Caco-2 (cell line): ENCODE measurements at regions not wholly inside any gene's neighbourhood (a gene's known extent, or its start where the extent isn't known, plus 50 kb on each side); places are given as distances from the start of the nearest gene placed in this dataset.

ENCODE experiments used
- BruUV-seq: library from RNA; stranded (reverse); fragments of 400-500 nt; replicated peaks from 2 replicates; lab custom pipeline; 2021; lab: Mats Ljungman, UMichigan
- CTCF ChIA-PET: fragments of 300-600 bp; sonication (Branson Sonifier 250); formaldehyde crosslinking; loops from one replicate; lab custom pipeline; 2022; ENCODE audit warnings: antibody characterized with exemption; lab: Charles Lee
- POLR2A ChIA-PET: fragments of 300-600 bp; sonication (Branson Sonifier 250); formaldehyde crosslinking; loops from one replicate; lab custom pipeline; 2022; ENCODE audit warnings: antibody characterized with exemption; lab: Charles Lee
- DNase-seq, 2 experiments: peaks; one replicate each; pipeline versions ENCODE4 v3.0.0 to v3.0.0-alpha.2; 2020 to 2022
- H3K27me3 ChIP-seq: replicated peaks from 2 replicates; pipeline ENCODE4 v1.6.0; 2011; ENCODE audit warnings: low read length; ENCODE audit not compliant: control insufficient read depth, insufficient read depth
- H3K36me3 ChIP-seq: 2 replicates; pipeline ENCODE4 v1.5.1; 2011; ENCODE audit warnings: low read length; ENCODE audit not compliant: control insufficient read depth, insufficient read depth
- H3K4me1 ChIP-seq: fragments of 250-450 bp; sonication (Bioruptor Pico); 2 replicates; pipeline ENCODE4 v1.5.1; 2020; ENCODE audit warnings: mild to moderate bottlenecking
- H3K4me3 ChIP-seq: 2 replicates; pipeline ENCODE4 v1.5.1; 2011; ENCODE audit warnings: low read depth, mild to moderate bottlenecking, control low read depth, low read length
- H3K9me3 ChIP-seq: fragments of 250-450 bp; sonication (Bioruptor Pico); 2 replicates; pipeline ENCODE4 v1.5.1; 2020; ENCODE audit warnings: mild to moderate bottlenecking, moderate library complexity
- H3K27ac Mint-ChIP-seq: one replicate; pipeline ENCODE4 v1.8.0; 2022; ENCODE audit warnings: mixed read lengths; ENCODE audit not compliant: unreplicated experiment
- H3K27me3 Mint-ChIP-seq: one replicate; pipeline ENCODE4 v1.8.0; 2022; ENCODE audit warnings: mixed read lengths; ENCODE audit not compliant: insufficient read depth, unreplicated experiment
- H3K36me3 Mint-ChIP-seq: one replicate; pipeline ENCODE4 v1.8.0; 2022; ENCODE audit warnings: mild to moderate bottlenecking, mixed read lengths; ENCODE audit not compliant: insufficient read depth, unreplicated experiment
- H3K4me1 Mint-ChIP-seq: one replicate; pipeline ENCODE4 v1.8.0; 2022; ENCODE audit warnings: low read depth, mixed read lengths; ENCODE audit not compliant: unreplicated experiment
- H3K4me3 Mint-ChIP-seq: one replicate; pipeline ENCODE4 v1.8.0; 2022; ENCODE audit warnings: mild to moderate bottlenecking, moderate library complexity, mixed read lengths; ENCODE audit not compliant: unreplicated experiment
- H3K9me3 Mint-ChIP-seq: one replicate; pipeline ENCODE4 v1.8.0; 2022; ENCODE audit warnings: mixed read lengths; ENCODE audit not compliant: unreplicated experiment
- CTCF ChIP-seq, 2 experiments: fragments of 200-600 bp in 1 of 2; IDR thresholded peaks; 1 replicate in 1 of 2; 2 replicates in 1 of 2; pipeline versions ENCODE4 v1.5.1 to v1.8.0; 2011 to 2022; ENCODE audit warnings: antibody characterized with exemption in 1 of 2, control low read depth in 1 of 2, inconsistent platforms in 1 of 2, low read depth in 1 of 2, low read length in 1 of 2, mild to moderate bottlenecking in 1 of 2, moderate library complexity in 1 of 2; ENCODE audit not compliant: insufficient read depth in 1 of 2, severe bottlenecking in 1 of 2, unreplicated experiment in 1 of 2
- intact Hi-C: fragments of 100-400 bp; cut with micrococcal nuclease; formaldehyde crosslinking; loops from one replicate; pipeline ENCODE4 v1.10.0; 2022; ENCODE audit not compliant: unreplicated experiment

- no TSS peak for BruUV-seq
- no peak for TF ChIP-seq CTCF (IDR thresholded peaks at IDR 0.05; ENCODE audit: insufficient read depth in 1 of 2, low read depth in 1 of 2, low read length in 1 of 2, severe bottlenecking in 1 of 2, unreplicated experiment in 1 of 2)
- no peaks in the 10 kb centered on the region for H3K9me3 ChIP-seq
- H3K4me3 Mint-ChIP-seq: no peak overlapping the region
- intact Hi-C loops: no loop called here
- no peaks in the 10 kb centered on the region for H3K4me1 Mint-ChIP-seq
- H3K27me3 Mint-ChIP-seq: peaks cover 12% of the 10 kb centered on the region
- no peaks in the 10 kb centered on the region for H3K36me3 Mint-ChIP-seq
- DNase-seq: no peak
- H3K36me3 ChIP-seq: no peaks in the 10 kb centered on the region
- no peak overlapping the region for H3K27ac Mint-ChIP-seq
- H3K4me1 ChIP-seq: no peaks in the 10 kb centered on the region
- H3K27me3 ChIP-seq: no peaks in the 10 kb centered on the region; the same call in none of the 2 replicates
- ChIA-PET POLR2A (no interaction called here), CTCF (no interaction called here)
- H3K4me3 ChIP-seq: no peak overlapping the region
- peaks cover 9% of the 10 kb centered on the region for H3K9me3 Mint-ChIP-seq
Observed at GRCh38 chr11:127059750-127060149, 59.2 kb upstream of the KIRREL3 start.

GRCh38 chr11:127059286-127059685, 58.7 kb upstream of the KIRREL3 start:
- CTCF ChIA-PET: no interaction called here
- no TSS peak for BruUV-seq
- Histone ChIP-seq H3K36me3 (no peaks in the 10 kb centered on the region), H3K4me3 (no peak overlapping the region), H3K9me3 (no peaks in the 10 kb centered on the region), H3K27me3 (no peaks in the 10 kb centered on the region; the same call in none of the 2 replicates), H3K4me1 (no peaks in the 10 kb centered on the region)
- intact Hi-C loops: no loop called here
- Mint-ChIP-seq H3K27me3 (peaks cover 12% of the 10 kb centered on the region), H3K9me3 (peaks cover 9% of the 10 kb centered on the region), H3K4me1 (no peaks in the 10 kb centered on the region), H3K36me3 (no peaks in the 10 kb centered on the region), H3K4me3 (no peak overlapping the region), H3K27ac (no peak overlapping the region)
- no peak for DNase-seq
- TF ChIP-seq CTCF (IDR thresholded peaks at IDR 0.05; ENCODE audit: insufficient read depth in 1 of 2, low read depth in 1 of 2, low read length in 1 of 2, severe bottlenecking in 1 of 2, unreplicated experiment in 1 of 2): no peak
- POLR2A ChIA-PET: no interaction called here

GRCh38 chr11:127058524-127058923, 58.0 kb upstream of the KIRREL3 start:
- TF ChIP-seq CTCF (IDR thresholded peaks at IDR 0.05; ENCODE audit: insufficient read depth in 1 of 2, low read depth in 1 of 2, low read length in 1 of 2, severe bottlenecking in 1 of 2, unreplicated experiment in 1 of 2): no peak
- no peaks in the 10 kb centered on the region for H3K9me3 ChIP-seq
- Mint-ChIP-seq H3K27ac (no peak overlapping the region), H3K4me3 (no peak overlapping the region), H3K27me3 (peaks cover 13% of the 10 kb centered on the region), H3K36me3 (no peaks in the 10 kb centered on the region), H3K9me3 (peaks cover 9% of the 10 kb centered on the region), H3K4me1 (no peaks in the 10 kb centered on the region)
- no peak overlapping the region for H3K4me3 ChIP-seq
- no peaks in the 10 kb centered on the region; the same call in none of the 2 replicates for H3K27me3 ChIP-seq
- H3K36me3 ChIP-seq: no peaks in the 10 kb centered on the region
- intact Hi-C loops: no loop called here
- ChIA-PET POLR2A (no interaction called here), CTCF (no interaction called here)
- no TSS peak for BruUV-seq
- H3K4me1 ChIP-seq: no peaks in the 10 kb centered on the region
- DNase-seq: no peak
